ENCODE measurements at regions not wholly inside any gene's neighbourhood (a gene's known extent, or its start where the extent isn't known, plus 50 kb on each side); places are given as distances from the start of the nearest gene placed in this dataset.

DNA sequence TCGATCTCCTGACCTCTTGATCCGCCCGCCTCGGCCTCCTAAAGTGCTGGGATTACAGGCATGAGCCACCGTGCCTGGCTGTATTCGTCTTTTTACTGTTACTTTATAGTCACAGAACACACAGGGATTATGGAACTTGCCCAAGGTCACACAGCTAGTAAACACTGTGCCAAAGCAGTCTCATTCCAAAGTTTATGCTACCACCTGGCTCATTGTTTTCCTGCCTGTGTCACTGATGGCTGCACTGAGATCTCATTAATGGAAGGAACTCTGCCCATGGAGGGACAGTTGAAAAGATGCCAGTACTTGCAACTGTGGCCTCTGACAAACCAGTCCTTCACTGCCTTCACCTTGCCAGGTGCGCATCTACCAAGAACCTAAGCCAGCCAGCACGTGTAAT, 517.7 kb downstream of the BCOR start:
- TF ChIP-seq YY1 (IDR thresholded peaks at IDR 0.05; ENCODE audit: extremely low read depth, insufficient replicate concordance, low read depth, low read length): no peak
- TF ChIP-seq POLR2AphosphoS5 (IDR thresholded peaks at IDR 0.05; ENCODE audit: low read depth, low read length): no peak

All from HCT116 (cell line).